GM20000 (cell line): ENCODE measurements at regions not wholly inside any gene's neighbourhood (a gene's known extent, or its start where the extent isn't known, plus 50 kb on each side); places are given as distances from the start of the nearest gene placed in this dataset.

Experiments used
- DNase-seq: peaks from one replicate; pipeline ENCODE4 v3.0.0; 2012; ENCODE audit warnings: low spot score
- TF ChIP-seq, protein P1 (sequence below): IDR thresholded peaks from 2 replicates; pipeline ENCODE4 v1.5.1; 2012; ENCODE audit warnings: mild to moderate bottlenecking, control low read depth; ENCODE audit errors: extremely low read depth, missing control alignments

GRCh38 chr4:170748975-170749374 lies 659.2 kb upstream of the AADAT start:
- DNase-seq: no peak
- TF ChIP-seq, protein P1, sequence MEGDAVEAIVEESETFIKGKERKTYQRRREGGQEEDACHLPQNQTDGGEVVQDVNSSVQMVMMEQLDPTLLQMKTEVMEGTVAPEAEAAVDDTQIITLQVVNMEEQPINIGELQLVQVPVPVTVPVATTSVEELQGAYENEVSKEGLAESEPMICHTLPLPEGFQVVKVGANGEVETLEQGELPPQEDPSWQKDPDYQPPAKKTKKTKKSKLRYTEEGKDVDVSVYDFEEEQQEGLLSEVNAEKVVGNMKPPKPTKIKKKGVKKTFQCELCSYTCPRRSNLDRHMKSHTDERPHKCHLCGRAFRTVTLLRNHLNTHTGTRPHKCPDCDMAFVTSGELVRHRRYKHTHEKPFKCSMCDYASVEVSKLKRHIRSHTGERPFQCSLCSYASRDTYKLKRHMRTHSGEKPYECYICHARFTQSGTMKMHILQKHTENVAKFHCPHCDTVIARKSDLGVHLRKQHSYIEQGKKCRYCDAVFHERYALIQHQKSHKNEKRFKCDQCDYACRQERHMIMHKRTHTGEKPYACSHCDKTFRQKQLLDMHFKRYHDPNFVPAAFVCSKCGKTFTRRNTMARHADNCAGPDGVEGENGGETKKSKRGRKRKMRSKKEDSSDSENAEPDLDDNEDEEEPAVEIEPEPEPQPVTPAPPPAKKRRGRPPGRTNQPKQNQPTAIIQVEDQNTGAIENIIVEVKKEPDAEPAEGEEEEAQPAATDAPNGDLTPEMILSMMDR: no peak

DNA sequence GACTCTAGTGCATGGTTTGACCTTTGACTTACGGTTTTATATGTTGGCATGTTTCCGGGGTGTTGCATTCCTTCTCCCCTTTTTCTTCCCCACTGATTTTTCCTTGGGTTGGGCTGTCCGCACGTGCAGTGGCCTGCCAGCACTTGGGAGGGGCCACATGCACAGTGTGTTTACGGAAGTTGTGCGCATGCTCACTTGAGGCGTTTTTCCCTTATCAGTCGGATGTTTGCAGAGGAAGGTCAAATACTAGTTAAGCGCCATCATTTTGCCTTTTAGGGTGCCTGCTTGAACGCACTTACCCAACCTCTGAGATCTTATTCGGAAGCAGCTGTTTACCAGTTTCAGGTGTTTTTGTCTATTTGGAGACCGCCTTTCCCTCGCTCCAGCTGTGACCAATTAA lies 653.9 kb upstream of the AADAT start:
- TF ChIP-seq, protein P1: no peak
- no peak for DNase-seq

DNA sequence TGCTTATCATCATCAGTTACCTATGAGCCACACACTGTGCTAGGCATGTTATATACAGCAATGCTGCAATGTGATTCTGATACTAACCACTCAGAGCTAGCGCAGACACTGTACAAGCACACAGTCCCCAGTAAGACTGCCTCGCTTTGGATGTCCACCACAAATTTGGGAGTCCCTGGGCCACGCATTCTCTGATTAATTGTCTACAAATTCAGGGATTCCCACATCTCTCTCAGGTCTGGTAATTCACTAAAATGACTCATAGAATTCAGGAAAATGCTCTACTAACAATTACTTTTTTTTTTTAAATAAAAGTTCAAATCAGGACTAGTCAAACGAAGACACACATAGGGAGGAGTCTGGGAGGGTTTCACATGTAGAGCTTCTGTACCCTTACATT lies 652.1 kb upstream of the AADAT start:
- TF ChIP-seq, protein P1: no peak
- no peak for DNase-seq

GRCh38 chr4:170736710-170737109 lies 647.0 kb upstream of the AADAT start:
- TF ChIP-seq, protein P1: no peak
- no peak for DNase-seq

- TF ChIP-seq, protein P1: no peak
- no peak for DNase-seq
Measured at GRCh38 chr4:170729897-170730296, 640.1 kb upstream of the AADAT start.

DNA sequence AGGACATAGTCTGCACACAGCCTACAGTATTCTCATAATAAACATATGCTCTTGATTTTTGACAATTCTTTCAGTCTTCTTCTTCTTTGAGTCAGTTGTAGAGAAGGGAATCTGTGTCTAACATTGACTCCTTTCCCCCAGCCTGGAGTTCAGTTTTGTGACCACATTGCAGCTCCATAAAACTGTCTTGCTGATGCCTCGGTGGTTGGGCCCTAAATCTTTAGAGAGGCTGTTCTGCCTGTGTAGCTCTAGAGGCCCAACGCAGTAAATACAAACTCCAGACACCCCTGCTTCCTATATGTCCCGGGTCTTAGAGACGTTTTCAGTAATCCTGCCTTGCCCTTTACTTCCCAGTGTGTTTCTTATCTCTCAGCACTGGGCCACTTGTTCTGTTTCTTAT lies 639.5 kb upstream of the AADAT start:
- TF ChIP-seq, protein P1: no peak
- DNase-seq: no peak

GRCh38 chr4:170724191-170724590 lies 634.4 kb upstream of the AADAT start:
- TF ChIP-seq, protein P1: no peak
- no peak for DNase-seq
